Activated CD8-positive, alpha-beta memory T cell treated with anti-CD3 and anti-CD28 coated beads, Interleukin-2, amount 50 U/mL, for 48 hours (primary cell): ENCODE measurements at regions not wholly inside any gene's neighbourhood (a gene's known extent, or its start where the extent isn't known, plus 50 kb on each side); places are given as distances from the start of the nearest gene placed in this dataset.
"Not testable (repeated sequence)": the region's sequence is repeated elsewhere in the genome, so short reads cannot be mapped to it uniquely, and the experiment has no call there.

Experiments used
- DNase-seq: peaks from one replicate; pipeline ENCODE4 v3.0.0-alpha.2; 2020

GRCh38 chr7:24059775-24060174 is 224.2 kb upstream of the NPY start:
- DNase-seq: no peak

- DNase-seq: no peak
Observed at GRCh38 chr7:24063721-24064120, 220.3 kb upstream of the NPY start.

DNA sequence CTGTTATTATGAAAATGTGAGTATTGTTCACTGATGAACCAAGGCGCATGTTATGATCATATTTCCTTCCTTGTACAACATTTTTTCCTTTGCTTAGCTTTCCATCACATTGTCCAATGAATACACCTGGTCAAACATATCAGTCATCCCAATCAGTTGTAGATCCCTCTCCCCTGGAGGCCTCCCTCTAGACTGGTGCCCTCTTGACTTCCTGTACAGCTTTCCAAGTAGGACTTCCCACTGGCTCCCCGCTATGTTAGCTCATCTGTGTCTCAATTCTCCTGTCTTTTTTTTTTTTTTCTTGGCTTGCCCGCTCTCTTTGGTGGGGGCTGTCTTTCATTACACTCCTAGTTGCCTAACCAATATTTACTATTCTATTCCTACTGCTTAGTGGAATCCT is 214.2 kb upstream of the NPY start:
- DNase-seq: no peak

DNA sequence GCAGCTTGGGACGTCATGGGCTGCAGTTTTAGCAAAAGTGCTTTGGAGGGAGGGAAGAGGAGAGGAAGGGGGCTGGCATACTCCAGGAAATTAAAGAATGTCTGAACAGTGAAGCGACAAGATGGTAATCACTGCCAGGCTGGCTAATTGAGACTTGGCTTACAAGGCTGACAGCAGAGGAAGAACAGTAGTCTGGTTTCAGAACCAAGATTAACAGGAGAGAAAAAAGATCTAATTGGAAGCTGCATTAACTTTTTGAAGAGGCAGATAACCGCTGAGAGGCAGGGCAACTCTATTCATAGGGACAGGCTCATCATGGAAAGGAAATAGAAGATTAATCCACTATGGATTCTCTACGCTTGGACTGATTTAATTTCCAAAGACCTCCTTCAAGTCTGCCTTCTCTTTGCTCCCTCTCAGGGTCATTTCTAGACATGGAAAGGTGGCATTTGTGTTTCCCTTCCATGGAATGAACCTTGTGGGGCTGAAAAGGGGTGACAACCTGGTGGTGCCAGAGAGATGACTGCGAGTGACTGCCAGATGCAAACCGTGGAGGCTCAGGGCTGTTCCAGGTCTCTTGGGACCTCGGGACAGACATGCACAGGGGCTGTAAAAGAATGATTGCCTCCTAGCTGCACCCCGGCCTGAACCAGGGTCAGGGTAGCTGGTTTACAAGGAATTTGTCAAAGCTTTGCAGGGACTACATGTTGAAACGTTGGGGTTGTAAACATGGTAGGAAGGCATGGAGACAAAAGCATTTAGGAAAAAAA is 210.2 kb upstream of the NPY start:
- no peak for DNase-seq

- DNase-seq: no peak
Observed at GRCh38 chr7:24075426-24075810, 208.6 kb upstream of the NPY start.

GRCh38 chr7:24082826-24083225 is 201.2 kb upstream of the NPY start:
- DNase-seq: no peak

DNA sequence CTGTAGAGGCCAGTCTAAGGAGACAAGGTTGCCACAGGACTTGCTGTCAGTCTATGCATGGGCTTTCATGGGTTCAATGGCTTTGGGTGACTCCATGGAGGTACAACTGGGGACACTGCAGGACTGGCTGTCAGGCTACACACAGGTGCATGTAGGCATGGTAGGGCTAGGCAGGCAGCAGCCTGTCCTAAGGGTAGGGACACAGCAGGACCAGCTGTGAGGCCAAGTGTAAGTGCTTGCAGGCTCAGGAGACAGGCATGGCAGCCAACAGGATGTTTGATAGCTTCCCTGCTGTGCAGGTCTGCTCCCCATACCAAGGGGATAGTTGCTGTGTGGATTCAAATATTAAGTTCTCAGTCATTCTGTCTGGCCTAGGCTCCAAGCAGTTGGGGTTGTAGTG is 181.0 kb upstream of the NPY start:
- DNase-seq: no peak

GRCh38 chr7:24108906-24109376 is 175.0 kb upstream of the NPY start:
- no peak for DNase-seq

DNA sequence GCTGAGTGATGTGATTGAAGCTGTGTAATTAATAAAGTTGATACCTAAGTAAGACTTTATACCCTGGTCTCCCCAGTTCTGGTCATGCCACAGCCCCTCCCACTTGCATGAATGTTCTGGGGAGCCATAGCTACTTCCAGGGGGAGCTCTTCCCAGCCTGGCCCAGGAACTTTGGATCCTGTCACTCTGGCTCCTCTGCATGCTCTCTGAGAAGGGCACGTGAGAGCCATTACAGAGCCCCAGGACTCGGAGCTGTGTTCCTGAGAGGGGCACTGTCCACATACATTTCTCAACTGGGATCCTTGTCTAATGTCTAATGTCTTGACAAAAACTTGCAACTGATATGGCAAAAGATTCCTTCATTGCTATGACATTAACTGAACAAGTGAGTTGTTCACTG is 173.9 kb upstream of the NPY start:
- no peak for DNase-seq

- DNase-seq: no peak
Observed at GRCh38 chr7:24113506-24113905, 170.5 kb upstream of the NPY start.

GRCh38 chr7:24115661-24116060 is 168.3 kb upstream of the NPY start:
- DNase-seq: no peak

DNA sequence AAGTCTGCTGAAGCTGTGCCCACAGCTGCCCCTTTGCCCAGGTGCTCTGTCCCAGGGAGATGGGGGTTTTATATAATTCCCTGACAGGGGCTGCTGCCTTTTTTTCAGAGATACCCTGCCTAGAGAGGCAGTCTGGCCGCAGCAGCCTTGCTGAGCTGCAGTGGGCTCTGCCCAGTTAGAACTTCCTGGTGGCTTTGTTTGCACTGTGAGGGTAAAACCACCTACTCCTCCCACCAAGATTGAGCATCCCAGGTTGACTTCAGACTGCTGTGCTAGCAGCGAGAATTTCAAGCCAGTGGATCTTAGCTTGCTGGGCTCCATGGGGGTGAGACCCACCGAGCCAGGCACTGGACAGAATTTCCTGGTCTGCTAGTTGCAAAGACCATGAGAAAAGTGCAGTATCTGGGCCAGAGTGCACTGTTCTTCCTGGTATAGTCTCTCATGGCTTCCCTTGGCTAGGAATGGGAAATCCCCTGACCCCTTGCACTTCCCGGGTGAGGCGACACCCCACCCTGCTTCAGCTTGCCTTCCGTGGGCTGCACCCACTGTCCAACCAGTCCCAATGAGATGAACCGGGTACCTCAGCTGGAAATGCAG is 166.0 kb upstream of the NPY start:
- not testable (repeated sequence) for DNase-seq

DNA sequence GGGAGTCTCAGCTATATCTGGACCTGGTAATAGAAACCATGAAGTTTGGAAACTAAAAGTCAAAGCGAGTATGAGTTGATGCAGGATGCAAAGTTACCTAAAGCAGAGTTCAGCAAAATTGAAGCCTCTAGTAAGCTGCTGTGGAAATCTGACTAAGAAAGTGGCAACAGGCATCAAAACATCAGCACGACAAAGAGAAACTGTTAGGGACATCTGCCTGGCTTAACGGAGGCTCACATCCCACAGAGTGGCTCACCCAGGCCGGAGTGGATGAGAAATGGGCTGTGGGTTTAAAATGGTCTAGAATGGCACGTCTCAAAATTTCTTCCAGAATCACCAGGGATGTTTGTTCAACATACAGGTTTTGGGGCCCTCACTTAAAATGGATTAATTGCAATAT is 164.1 kb upstream of the NPY start:
- DNase-seq: no peak

DNA sequence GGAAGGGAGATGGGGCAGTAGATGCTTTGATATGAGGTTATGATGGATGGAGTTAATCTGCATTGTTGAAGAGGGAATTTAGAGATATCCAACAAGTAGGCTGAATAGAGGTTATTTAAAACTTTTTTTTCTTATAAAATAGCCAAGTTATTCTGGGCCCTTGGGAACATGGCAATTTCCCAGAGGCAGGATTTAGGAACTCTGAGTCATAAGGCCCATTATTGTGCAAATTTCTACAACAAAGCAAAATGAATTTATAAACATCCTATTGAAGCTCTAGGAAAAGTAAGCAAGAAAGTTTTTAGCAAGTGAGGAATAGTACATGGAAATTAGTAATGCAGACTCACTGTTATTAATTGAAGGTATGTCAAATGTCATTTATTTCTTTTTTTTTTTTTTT is 160.9 kb upstream of the NPY start:
- no peak for DNase-seq

DNA sequence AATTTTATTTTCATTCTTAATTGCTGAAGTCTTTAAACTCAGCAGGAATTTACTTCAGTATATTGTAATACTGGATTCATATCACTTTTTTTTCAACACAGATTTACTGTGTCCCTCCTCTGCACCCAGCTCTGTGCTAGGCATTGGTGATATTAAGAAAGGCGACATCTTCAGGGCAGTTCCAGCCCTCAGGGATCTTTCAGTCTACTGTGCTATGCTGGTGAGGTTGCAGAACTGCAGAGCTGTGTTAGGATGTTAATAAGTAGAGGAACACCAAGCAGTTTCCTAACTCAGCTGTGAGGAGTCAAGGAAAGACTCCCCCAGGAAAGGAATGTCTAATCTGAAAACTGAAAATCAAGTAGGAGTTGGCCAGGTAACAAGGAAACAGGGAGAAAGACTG is 158.2 kb upstream of the NPY start:
- DNase-seq: no peak

DNA sequence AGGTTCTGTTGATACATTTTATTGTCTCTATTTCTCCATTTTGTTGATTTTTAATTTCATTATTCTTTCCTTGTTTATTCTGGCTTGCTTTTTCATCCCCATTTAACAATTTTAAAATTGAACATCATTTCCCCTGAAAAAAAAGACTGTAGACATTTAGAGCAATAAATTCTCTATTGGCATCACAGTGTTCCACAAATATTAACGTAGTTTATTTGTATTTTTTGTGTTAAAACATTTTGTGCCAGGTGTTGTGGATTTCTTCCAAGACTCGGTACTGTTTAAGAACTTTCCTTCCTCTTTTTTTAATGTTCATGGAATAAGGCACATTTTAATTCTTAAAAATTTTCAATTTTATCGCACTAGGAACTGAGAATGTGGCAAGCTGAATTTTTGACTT is 156.1 kb upstream of the NPY start:
- no peak for DNase-seq

GRCh38 chr7:24129597-24129996 is 154.4 kb upstream of the NPY start:
- DNase-seq: no peak

- DNase-seq: no peak
Observed at GRCh38 chr7:24130631-24131030, 153.4 kb upstream of the NPY start.

DNA sequence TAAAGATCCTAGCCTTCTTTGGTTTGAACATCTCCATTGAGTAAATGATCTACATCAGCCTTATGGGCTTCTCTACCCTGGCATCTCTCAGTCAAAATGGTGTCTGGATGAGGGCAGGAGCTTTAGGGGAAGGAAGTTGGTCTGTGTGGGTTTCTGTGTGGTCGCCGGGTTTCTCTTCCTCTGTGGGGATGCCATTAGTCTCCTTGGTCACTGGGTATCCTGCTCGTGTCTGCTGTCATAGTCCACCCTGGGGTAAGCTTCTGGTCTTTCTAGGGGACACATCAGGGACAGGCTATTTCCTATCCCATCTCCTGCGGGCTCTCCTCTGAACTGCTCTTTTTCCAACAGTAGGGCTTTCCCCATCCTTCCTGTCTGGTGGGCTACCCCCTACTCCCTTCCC is 150.3 kb upstream of the NPY start:
- no peak for DNase-seq

DNA sequence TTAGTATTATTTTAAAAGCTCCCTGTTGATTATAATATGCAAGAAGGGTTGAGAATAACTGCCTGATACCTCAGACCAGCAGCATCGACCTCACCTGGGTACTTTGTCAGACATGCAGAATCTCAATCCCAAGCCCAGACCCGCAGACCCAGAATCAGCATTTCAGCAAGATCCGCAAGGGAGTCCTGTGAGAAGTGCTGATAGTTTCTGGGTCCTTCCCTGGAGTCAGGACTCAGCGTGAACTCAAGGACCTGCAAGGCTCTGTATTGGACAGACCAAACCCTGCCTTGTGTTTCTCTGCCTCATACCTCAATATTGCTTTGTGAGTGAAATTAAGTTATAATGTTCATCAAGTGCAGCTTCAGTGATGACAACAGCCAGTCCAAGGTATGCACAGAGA is 149.5 kb upstream of the NPY start:
- DNase-seq: no peak

GRCh38 chr7:24135003-24135817 is 148.8 kb upstream of the NPY start:
- no peak for DNase-seq

- DNase-seq: no peak
Observed at GRCh38 chr7:24137338-24137737, 146.7 kb upstream of the NPY start.

DNA sequence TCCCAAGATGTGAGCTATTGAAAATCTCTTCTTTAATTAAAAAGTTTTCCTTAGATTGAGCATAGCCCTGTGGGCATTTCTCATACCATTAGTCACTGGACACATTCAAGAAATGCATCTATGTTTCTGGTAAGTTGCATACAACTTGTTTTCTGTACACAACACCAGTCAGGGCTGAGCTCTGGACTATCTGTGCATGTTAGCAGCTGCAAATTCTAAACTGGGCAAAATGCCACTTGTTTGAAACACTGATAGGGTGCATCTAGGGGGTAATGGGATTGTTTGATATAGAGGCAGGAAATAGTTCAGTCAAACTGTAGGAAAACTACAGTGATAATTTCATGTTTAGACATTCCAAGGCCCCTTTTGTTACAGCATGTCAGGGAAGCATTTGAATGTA is 145.6 kb upstream of the NPY start:
- no peak for DNase-seq

DNA sequence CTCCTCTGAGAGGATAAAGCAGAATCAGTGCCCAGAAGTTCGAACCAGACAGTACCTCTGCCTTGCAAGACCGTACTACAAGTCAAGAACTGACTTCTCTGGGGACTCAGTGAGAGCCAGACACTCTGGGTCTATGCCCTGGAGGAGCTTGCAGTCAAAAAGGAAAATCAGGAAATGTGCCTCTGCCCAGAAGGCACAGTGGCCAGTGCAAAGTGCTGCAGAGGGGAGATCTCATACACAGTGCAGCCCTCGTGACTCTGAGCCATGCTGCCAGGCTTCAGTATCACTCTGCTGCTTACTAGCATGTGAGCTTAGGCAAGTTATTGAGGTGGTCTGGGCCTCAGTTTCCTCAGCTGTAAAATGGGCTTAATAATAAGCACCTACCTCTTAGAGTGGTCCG is 144.0 kb upstream of the NPY start:
- DNase-seq: no peak
